ENCODE measurements at regions not wholly inside any gene's neighbourhood (a gene's known extent, or its start where the extent isn't known, plus 50 kb on each side); places are given as distances from the start of the nearest gene placed in this dataset.
"Not testable (repeated sequence)": the region's sequence is repeated elsewhere in the genome, so short reads cannot be mapped to it uniquely, and the experiment has no call there.

DNA sequence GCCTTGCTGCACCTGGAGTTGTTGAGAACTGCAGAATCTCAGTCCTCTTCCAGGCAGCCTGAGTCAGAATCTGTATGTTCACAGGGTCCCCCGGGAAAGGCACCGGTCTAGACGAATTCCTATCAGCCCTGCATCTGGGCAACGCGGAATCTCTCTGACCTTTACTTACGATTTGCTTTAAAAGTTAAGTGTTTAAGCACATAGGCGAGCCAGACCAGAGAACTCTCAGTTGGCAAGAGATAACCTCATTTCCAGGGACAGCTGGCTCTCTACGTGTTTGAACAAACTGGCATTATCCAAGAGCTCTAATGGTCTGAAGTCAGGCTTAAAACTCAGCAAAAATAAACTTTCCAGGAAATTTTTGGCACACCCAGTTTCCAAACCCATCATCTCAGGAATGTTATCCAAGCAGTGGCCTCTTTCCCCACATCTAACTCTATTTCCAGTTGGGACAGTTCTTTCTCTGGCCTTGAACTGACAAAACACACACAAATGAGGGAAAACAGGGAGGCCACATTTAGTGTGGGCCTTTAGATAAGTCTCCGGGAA lies 53.4 kb downstream of the HES1 start:
- no peak for DNase-seq (ENCODE audit: low read depth, low spot score)

DNA sequence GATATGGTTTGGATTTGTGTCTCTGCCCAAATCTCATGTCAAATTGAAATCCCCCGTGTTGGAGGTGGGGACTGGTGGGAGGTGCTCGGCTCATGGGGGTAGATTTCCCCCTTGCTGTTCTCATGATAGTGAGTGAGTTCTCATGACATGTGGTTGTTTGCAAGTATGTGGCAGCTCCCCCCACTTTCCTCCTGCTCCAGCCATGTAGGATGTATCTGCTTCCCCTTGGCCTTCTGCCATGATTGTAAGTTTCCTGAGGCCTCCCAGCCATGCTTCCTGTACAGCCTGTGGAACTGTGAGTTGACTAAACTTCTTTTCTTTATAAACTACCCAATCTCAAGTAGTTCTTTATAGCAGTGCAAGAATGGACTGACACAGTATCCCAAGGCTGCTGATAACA lies 55.9 kb downstream of the HES1 start:
- DNase-seq (ENCODE audit: low read depth, low spot score), result not testable (repeated sequence)

DNA sequence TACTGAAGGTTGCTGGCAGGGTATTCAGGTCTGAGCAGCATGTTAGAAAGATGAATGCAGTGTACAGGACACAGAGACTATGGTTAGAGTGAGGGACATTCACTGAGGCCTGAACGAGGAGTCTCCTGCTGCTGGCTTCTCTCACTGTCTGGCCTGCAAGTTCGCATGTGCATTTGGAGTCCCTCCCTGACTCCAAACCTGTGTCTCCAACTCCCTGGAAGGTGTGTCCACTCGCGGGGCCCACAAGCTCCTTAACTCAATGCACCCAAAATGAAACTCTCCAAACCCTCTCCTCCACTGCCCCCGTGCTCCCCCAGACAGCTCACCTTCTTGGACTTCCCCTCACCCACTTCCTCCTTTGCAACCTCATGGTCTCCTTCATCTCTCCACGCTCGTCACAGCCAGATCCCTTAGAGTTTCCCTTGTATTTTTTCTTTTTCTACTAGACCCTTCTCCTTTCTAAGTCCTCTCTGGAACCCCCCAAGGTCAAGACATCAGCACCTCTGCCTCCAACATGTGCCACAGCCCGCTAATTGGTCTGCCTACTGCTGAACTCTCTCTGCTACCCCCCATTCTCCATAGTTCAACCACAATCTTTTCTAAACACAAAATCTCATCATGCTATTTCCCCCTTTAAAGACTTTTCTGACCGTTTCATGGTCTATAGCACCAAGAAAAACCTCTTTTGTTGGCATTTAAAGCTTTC lies 58.3 kb downstream of the HES1 start:
- no peak for DNase-seq (ENCODE audit: low read depth, low spot score)

DNA sequence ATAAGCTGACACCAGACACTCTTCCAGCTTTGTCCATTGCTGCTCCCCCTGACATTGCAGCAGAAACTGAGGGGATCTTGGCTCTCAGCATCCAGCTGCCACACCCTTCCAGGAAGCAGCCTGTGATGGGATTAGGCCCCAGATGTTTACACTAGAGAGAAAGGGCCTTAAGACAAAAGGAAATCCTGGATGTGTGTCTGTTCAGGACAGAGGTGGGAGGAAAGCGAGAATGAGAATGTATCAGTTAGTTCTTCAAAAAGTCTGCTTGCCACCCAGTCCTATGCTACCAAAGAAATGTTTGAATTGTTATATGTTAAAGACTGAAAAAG lies 58.8 kb downstream of the HES1 start:
- no peak for DNase-seq (ENCODE audit: low read depth, low spot score)

DNA sequence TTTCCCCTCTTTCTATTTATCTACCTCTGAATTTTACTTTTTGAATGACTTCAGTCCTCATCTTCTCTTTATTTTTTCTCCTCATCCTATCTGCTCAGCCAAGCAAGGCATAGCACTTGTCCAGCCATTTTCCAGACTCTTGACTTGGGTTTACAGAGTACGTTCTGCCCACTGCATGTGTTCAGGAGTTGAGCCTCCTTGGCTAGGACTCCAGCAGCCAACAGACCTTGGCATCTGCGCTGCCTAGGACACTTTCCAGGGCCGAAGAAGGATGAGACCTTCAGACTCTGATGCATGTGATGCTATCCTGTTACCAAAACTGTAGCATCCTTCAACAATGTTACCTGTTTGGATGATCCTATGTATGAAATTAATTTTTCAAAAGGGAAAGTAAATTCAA lies 59.7 kb downstream of the HES1 start:
- DNase-seq (ENCODE audit: low read depth, low spot score), result no peak

DNA sequence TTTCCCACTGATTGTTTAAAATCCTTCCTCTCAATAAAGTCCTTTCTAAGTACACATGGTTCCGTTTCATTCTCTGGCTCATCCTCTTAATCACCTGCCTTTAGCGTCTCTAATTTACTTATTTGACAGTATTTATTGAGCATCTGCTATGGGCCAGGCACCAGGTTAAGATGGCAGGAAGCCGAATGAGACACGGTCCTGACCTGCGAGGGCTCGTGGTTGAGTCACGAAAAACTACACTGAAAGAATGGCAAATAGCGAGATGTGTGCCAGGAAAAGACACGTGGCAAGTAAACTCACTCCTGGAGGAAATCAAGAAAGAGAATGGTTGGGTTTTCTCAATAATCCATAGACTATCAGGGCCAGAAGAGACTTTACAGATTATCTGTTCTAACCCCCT lies 60.9 kb downstream of the HES1 start:
- DNase-seq (ENCODE audit: low read depth, low spot score), result no peak

DNA sequence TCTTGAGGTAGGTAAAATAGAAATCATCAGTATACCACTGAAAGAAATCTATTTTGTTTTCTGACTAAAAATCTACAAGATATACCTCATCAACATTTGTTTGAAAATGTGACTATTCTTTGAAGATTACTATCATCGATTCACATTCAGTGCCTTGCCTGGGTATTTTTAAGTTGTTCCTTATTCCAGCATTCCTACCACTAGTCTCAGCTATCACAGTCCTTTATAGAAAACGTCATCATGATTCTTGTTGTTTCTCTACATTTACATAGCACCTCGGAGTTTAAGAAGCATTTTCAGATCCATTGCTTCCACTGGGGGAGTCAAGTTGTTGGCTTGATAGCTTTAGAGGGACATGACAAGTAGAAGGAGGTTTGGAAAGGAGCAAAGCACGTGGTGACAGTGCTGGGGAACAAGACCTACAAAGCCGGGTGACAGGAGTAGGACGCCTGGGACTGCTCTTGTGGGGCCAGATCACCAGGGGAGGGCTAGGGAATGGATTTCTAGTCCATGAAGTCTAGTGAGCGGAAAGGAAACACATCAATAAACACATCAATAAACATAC lies 61.5 kb downstream of the HES1 start:
- no peak for DNase-seq (ENCODE audit: low read depth, low spot score)

DNA sequence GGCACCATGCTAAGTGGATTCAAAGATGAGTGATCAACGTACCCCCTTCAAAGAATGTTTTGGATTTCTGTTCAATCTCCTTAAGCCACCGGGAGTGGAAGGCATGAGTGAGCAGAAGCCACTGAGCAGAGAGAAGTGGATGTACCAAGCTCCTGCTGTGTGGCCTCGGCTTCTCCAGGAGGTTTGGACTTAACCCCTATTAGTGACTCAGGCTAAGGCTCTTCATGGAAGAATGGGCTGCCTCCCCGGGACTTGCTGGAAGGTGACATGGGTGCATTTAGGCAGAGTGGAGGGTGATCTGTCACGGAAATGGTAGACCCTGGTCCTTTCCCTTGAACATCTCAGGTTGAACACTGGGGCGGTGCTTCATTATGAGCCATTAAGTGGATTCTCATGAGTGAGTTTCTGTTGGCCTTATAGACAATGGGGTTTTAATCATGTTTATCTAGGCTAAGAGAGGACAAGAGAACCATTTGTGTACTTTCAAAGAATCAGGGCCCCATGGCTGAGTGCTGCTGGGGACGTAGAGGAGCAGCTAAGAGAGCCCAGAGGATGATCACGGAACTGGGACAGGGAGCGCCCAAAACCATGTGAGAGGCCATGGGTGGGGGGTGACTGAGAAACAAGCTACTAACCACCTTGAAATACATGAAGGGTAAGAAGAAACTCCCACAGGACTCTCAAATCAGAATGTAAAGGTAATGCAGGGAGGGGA lies 62.2 kb downstream of the HES1 start:
- DNase-seq (ENCODE audit: low read depth, low spot score), result no peak

DNA sequence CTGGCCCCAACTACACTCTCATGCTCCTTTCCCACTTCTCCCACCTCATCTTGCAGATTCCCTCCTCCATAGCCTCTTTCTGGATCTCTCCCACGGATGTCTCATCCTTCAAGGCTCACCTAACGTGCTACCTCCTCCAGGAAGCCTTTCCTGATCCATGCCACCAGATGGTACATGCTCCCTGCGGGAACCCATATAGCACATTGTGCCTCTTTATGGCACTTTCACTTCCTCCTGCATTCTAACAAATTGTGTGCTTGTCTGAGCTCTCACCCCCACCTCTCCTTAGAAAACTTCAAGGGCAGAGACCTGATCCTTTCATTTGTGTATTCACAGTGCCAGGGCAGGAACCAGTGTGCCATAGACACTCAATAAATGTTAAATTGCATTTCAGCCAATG lies 63.0 kb downstream of the HES1 start:
- no peak for DNase-seq (ENCODE audit: low read depth, low spot score)

DNA sequence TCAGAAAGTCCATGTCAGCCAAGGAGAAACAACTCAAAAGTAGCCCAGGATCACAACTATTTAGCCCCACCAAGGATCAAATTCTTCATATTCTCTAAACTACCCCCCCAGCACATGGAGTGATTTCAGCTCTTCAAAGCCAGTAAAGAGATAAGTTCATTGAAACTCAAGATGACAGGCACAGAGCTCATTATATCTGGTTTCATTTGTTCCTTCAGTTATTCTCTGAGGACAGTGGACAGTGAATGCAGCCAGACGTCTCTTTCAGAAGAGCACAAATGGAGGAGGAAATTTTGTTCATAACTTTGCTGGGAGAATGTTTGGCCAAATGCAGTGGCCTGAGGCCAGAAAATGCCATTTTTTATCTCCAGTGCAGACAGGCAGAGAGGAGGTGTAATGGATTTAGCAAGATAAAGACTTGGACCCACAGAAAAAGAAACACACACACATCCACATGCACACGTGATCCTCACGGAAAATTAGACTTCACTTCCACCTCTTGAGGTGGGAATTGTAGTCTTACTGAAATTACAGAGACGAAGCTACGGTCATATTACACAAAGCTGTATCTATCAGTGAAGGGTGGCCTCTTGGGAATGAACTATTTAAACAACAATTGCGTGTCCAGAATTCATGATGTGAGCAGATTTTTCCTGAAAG lies 64.6 kb downstream of the HES1 start:
- no peak for DNase-seq (ENCODE audit: low read depth, low spot score)

DNA sequence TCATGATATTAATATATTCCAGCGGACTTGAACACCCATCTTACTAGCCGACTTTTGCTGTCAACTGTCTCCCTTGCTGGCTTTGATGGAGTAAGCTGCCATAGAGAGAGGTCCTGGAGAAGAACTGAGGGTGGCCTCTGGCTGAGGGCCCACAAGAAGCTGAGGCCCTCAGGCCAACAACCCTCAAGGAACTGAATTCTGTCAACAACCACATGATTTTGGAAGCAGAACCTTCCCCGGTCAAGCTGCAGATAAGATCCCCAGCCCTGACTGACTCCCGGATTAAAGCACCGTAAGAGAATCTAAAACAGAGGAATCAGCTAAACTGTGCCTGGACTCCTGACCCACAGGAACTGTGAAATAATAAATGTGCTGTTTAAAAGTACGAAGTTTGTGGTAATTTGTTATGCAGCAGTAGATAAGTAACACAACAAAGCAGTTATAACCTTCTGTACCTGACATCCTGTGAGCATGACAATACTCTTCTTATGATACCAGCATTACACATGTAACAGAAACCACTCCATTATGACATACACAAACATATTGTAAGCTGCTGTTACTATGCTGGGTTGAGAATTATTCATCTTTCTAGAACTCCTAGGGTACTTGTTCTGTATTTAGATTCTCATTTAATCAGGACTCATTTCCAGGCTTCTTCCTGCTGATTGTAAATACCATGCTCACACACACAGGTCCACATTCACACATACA lies 66.2 kb downstream of the HES1 start:
- no peak for DNase-seq (ENCODE audit: low read depth, low spot score)

DNA sequence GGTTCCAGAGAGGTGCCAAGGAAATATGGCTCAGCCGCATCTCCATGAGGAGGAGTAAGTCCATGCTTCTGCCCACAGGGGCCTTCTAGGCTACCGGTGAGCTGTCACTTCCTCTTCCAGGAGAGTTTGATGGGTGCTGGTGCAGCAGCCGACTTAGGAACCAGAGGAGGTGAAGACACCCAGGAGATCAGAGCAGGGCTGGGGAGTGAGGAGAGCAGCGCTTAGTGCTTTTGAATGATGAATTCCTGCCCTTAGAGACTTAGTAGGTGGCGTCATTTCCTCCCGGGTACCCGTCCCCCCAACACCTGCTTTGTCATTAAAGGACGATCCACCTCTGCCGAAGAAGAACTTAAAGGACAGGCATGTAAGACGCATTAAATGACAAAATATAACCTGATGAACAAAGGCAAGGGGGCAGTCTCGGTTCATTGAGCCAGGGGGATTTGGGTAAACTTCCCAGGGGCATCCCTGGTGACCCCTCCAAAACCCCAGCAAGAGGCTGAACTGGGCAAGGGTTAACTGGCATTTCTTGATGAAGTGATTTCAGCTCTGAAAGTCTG lies 67.6 kb downstream of the HES1 start:
- no peak for DNase-seq (ENCODE audit: low read depth, low spot score)

DNA sequence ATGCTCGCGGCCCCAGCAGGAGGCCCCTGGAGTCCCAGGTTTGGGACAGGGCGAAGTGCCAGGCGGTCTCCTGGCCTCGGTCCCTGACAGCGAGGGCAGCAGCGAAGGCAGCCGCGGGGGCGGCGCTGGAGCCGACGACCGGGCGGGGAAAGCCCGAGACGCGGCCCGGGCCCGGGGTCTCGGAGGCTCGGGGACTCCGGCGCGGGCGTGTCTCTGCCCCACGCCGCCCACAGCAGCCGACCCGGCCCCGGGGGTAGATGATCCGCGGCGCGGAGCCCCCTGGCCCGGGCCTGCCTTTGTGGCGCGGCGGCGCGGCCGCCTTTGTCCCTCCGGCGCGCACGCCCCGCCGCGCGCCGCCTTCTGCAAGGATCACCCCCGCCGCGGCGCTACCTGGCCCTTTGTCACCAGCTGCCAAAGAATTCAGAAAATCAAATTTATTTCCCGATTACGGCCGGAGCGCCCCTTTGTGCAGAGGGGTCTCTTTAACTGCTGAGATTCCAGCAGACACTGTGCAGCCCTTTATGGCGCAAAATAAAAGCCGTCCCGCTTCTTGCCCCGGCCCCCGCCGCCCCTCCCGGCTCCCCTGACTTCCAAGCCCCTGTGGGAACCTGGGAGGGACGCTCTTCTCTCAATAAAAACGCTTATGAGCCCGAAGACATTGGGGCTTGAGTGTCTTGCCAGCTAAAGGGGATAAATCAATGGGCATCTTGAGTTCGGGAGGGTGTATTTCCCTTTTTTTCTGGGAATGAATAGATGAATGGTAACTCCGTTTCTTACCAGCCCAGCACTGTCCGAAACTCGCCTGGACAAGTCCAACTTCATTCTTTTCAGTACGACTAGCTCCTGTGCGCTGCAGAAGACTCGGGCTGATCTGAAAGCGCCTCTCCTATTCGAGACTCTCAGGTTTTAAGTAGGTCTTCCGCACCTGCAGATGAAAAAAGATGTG lies 68.4 kb downstream of the HES1 start:
- DNase-seq (ENCODE audit: low read depth, low spot score), result no peak

DNA sequence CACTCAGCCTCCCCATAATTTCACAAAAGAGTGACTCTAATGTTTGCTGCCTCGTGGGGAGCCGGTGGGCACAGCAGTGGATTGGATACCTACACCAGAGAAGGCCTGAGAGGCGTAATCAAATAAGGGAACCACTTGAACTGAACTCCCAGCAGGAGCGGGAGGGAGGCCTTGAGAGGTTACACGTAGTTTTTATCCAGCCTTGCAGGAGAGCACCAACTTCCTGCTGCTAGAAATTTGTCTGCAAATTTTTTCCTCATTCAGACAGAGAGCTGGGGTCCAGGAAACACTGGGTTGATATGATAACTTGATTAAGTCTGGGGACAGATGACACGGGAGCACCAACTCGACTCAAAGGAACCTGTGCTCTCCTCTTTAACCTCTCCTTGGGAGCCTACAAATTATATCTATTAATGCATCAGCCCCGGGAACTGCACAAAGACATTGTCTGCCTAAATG lies 69.8 kb downstream of the HES1 start:
- DNase-seq (ENCODE audit: low read depth, low spot score), result no peak

DNA sequence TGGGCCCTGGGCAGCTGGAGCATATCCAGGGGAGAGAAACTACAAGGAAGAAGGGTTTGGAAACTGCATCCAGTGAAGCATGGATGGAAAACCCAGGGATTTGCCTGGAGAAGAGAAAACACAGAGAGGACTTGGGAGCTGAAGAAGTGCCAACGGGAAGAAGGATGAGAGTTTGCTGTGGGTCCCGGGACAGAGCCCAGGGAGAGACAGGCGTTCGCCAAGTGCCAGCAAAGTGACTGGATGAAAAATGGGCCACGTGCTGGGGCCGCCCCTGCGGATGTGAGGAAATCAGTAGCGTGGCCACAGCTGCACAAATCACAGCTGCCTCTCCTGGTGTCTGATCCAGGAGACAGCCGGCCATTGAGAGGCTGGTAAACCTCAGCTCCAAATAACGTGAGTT lies 70.4 kb downstream of the HES1 start:
- DNase-seq (ENCODE audit: low read depth, low spot score), result no peak

DNA sequence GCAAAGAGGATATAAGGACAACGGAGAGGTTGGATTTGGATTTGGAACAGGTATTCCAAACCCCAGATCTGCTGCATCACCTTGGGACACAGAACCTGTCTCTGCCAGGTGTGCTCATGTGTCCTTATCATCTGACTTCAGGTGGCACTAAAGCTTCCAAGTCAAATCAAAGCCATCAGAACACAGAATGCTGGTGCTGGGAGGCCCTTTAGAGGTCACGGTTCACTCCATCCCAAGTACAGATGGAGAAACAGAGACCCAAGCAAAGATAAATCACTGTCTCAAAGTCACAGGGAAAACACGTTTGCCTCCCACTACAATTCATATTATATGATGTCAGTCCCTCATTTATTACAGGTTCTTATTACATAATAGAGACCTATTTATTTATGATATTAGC lies 72.8 kb downstream of the HES1 start:
- no peak for DNase-seq (ENCODE audit: low read depth, low spot score)

DNA sequence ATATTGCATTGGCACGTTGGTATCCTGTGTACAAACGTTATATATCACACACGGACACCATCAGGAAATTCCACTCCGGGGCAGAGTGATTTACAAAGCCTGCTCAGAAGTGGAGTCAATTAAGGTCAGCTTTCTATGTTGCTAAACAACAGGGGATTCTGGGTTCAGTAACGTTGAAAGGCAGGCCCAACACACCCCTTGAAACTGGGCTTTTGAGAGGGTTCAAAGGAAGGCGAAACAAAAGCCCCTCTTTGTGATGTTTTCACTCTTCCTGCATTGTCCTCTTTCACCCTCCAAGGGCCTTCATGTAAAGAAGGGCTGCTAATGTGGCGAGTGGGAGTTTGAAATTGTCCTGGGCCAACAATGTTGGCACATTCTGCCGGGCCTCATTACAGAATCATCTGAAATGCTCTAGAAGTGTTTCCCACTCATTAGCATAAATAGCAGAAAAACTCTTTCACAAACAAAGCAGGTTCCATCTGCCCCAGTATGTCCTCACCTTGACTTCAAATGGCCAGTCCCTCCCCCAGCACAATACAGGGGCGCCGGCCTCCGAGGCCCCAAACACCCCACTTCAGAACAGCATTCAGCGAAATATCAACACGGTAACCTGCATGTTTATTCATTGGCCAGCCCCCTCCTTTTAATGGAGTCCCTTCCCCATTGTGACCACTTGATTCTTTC lies 76.4 kb downstream of the HES1 start:
- DNase-seq (ENCODE audit: low read depth, low spot score), result no peak

DNA sequence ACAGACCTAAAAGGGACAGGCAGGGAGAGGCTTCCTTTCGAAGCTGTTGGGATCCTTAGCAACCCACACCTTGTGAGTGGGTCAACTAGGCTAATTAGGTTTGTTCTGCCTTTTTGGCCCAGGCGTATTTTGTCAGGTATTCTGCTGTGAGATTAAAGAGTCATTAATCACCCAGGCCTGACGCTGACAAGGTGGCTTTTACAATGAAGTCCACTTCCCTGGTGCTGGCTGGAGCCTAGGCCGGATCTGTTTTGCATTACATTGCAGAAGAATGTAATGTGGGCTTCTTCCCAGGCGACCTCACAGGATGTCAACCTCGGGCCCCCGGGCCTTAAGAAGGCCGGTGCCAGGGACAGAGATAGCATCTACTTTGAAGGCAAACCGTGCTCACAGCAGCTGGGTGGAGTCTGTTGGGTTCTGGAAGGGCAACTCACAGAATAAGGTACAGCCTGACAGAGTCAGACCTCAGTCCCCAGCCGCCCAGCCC lies 76.9 kb downstream of the HES1 start:
- no peak for DNase-seq (ENCODE audit: low read depth, low spot score)

DNA sequence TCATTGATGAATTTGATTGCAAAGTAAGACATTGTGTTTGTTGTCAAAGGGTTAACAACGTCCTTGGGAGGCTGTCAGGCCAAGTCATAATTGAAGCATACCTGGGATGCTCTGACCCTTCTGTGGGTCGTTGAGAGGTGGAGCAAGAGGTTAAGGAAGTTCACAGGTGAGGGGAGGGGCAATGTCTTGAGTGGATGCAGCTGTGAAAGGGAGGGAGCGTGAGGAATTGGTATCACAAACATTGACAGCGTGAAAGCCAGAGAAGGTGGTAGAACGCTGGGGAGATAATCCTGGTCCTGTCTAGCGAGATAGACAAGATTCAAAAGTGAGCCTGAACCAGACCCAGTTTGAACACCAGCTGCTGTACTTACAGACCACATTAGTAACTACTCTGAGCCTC lies 79.4 kb downstream of the HES1 start:
- DNase-seq (ENCODE audit: low read depth, low spot score), result no peak
